ENCODE measurements at regions not wholly inside any gene's neighbourhood (a gene's known extent, or its start where the extent isn't known, plus 50 kb on each side); places are given as distances from the start of the nearest gene placed in this dataset.
"Not testable (repeated sequence)": the region's sequence is repeated elsewhere in the genome, so short reads cannot be mapped to it uniquely, and the experiment has no call there.

DNA sequence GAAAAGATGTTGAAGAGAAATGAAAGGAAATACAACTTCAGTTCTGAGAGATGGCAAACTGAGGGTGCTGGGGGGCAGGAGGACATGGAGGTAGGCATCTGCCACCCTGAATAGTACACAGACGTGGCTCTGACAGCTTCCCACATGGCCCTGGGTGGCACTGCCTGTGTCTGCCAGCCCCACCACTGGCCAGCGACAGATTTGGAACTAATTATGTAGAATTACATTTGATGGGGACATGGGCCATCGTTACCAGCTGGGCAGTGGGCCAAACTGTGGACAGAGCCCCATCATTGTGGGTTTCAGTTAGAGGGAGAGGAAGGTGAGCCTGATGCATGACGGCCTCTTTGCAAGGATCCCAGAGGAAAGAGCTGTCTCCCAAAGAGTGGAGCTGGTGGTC lies 216.0 kb upstream of the HAAO start:
- Mint-ChIP-seq H3K36me3 (peaks cover 0 to 5% (median 0%) of the 10 kb centered on the region in 3 donors), H3K4me1 (no peaks in the 10 kb centered on the region), H3K9me3 (no peaks in the 10 kb centered on the region), H3K27me3 (ENCODE audit: low read depth in 3 of 3) (peaks cover 2 to 4% (median 3%) of the 10 kb centered on the region in 3 donors), H3K4me3 (no peak overlapping the region), H3K27ac (no peak overlapping the region)
- no peak for DNase-seq

DNA sequence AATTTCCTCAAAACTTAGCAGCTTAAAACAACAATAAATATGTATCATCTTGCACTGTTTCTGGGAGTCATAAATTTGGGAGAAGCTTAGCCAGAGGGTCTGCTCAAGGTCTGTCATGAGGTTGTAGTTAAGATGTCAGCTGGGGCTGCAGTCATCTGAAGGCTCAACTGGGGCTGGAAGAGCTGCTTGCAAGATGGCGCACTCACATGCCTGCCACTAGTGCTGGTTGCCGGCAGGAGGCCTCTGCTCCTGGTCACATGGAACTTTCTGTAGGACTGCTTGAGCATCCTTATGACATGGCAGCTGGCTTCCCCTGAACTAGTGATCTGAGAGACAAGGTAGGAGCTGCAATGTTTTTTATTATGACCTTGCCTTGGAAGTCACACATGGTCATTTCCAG lies 215.5 kb upstream of the HAAO start:
- DNase-seq = no peak
- H3K27me3 Mint-ChIP-seq (ENCODE audit: low read depth in 3 of 3) = peaks cover 2 to 4% (median 3%) of the 10 kb centered on the region in 3 donors
- H3K4me3 Mint-ChIP-seq = no peak overlapping the region
- no peaks in the 10 kb centered on the region for H3K4me1 Mint-ChIP-seq
- peaks cover 0 to 5% (median 0%) of the 10 kb centered on the region in 3 donors for H3K36me3 Mint-ChIP-seq
- H3K9me3 Mint-ChIP-seq = no peaks in the 10 kb centered on the region
- H3K27ac Mint-ChIP-seq = no peak overlapping the region

DNA sequence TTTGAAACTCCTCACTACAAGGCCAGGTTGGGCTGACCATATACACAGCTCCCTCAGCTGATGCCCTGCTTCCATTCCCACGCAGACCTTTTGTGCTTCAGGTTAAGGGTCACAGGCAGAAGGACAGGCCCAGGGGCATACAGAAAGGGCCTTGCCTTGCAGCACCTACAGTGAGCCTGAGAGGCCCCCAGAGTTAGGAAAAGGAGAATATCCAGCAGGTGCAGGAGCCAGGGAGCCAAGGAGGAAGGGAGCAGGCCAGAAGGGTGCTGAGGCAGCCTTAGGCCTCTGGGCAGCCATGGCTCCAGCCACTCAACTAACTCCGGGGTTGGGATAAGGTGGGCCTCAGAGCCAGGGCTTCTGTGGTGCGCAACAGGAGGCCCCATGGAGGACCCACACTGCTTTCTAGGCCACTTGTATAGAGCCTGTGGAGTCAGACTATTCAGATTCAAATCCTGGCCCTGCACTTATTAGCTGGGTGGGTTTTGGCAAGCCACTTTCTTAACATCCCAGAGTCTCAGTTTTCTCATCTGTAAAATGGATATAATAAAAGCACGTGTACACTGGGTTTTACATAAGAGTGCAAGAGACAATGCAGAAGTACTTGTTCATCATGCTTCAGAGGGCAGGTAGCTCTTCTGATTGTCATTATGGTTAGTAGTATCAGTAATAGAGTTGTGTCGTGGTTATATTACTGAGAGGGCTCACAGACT lies 214.6 kb upstream of the HAAO start:
- Mint-ChIP-seq H3K4me1 (no peaks in the 10 kb centered on the region), H3K36me3 (peaks cover 0 to 5% (median 0%) of the 10 kb centered on the region in 3 donors), H3K9me3 (no peaks in the 10 kb centered on the region), H3K27me3 (ENCODE audit: low read depth in 3 of 3) (peaks cover 2 to 4% (median 3%) of the 10 kb centered on the region in 3 donors), H3K4me3 (no peak overlapping the region), H3K27ac (no peak overlapping the region)
- no peak for DNase-seq

DNA sequence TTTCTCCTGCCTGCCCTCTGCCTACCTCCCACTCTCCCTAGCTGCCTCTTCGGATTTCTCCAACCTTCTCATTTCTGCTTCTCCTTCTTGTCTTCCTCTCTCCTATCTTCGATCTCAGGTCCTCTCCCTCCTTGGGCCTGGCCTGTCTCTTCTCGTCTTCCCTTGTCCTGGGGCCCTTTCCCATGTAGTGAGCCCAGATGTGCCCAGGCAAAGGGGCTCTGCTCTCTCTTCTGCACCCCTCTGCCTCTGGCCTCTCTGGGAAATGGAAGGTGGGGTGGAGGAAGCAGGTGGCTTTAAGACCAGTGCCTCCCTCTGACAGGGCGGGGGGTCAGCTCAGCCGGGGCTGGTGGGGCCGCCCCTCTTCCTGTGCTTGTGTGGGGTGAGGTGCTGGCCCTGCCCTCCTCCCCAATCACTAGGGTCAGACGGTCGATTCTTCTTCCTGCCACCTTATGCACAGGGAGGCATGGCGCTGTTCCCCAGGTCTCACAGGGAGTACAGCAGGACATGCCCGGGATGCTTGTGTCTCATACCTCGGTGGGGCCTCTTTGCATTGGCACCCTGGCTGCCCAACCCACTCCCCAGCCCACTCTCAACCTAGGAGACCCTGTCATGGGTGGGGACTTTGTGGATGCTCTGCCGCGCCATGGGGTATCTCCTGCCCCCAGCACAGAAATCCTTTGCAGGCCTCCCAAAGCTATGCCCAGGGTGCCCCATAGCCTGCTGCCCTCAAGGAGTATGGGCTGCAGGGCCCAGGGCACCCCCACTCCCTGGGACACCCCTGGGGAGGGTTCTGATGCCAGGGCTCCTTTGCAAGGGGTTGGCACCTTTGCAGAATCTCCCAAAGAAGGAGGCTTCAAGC lies 213.8 kb upstream of the HAAO start:
- Mint-ChIP-seq H3K27me3 (ENCODE audit: low read depth in 3 of 3) (peaks cover 2 to 4% (median 3%) of the 10 kb centered on the region in 3 donors), H3K4me1 (no peaks in the 10 kb centered on the region), H3K27ac (no peak overlapping the region), H3K36me3 (peaks cover 0 to 5% (median 0%) of the 10 kb centered on the region in 3 donors), H3K9me3 (no peaks in the 10 kb centered on the region), H3K4me3 (no peak overlapping the region)
- no peak for DNase-seq

DNA sequence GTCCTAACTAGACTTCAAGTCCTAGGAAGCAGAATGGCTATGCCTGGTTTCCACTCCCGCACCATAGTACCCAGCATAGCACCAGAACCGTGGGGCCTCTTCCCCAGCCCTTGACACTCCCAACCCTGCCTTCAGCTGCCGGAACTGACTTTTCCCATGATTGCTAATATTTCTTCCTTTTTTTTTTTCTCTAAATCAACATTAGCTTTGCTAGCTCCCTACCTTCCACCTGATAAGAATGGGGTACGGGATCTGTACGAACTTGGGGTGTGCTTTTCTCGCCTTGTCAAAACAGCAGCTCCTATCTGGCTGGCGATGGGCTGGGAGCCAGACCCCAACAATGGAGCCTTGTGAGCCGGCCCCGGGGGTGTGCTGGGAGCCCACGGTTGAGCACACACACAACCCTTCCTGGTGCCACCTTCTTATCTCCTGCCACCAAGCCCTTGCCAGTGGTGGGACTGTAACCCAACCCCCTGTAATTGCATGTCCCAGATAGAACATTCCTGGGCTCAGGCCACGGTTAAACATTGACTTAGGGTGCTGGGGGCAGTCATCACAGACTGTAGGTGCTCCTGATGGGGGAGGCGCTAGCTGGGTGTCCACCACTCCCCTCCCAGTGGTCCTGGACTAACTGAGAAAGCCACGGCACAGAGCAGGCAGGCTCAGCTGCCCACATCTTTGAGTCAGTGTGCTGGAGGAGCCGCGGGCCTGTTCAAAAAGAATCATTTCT lies 213.0 kb upstream of the HAAO start:
- peaks cover 0 to 5% (median 0%) of the 10 kb centered on the region in 3 donors for H3K36me3 Mint-ChIP-seq
- no peak overlapping the region for H3K27ac Mint-ChIP-seq
- no peak overlapping the region for H3K4me3 Mint-ChIP-seq
- no peaks in the 10 kb centered on the region for H3K4me1 Mint-ChIP-seq
- no peaks in the 10 kb centered on the region for H3K9me3 Mint-ChIP-seq
- no peak for DNase-seq
- H3K27me3 Mint-ChIP-seq (ENCODE audit: low read depth in 3 of 3) = peaks cover 2 to 4% (median 3%) of the 10 kb centered on the region in 3 donors

DNA sequence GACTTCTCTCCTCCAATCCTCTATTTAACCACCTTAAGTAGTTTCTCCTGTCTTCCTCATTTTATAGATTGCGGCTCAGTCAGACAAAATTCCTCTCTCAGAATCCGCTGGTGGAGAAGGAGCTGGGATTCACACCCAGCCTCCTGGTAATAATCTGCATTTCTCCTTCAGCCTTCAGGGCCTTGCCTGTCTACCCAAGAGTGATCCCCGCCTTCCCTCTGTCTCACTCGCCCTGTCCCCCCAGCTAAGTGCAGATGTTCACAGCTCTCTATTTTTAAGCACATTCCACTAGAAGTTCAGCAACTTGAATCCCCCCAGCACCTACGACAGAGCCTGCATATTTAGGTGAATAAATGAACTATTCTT lies 212.5 kb upstream of the HAAO start:
- no peak overlapping the region for H3K4me3 Mint-ChIP-seq
- no peak overlapping the region for H3K27ac Mint-ChIP-seq
- no peaks in the 10 kb centered on the region for H3K9me3 Mint-ChIP-seq
- no peak for DNase-seq
- H3K4me1 Mint-ChIP-seq = no peaks in the 10 kb centered on the region
- H3K36me3 Mint-ChIP-seq = peaks cover 0 to 5% (median 0%) of the 10 kb centered on the region in 3 donors
- peaks cover 0 to 3% (median 2%) of the 10 kb centered on the region in 3 donors for H3K27me3 Mint-ChIP-seq (ENCODE audit: low read depth in 3 of 3)

DNA sequence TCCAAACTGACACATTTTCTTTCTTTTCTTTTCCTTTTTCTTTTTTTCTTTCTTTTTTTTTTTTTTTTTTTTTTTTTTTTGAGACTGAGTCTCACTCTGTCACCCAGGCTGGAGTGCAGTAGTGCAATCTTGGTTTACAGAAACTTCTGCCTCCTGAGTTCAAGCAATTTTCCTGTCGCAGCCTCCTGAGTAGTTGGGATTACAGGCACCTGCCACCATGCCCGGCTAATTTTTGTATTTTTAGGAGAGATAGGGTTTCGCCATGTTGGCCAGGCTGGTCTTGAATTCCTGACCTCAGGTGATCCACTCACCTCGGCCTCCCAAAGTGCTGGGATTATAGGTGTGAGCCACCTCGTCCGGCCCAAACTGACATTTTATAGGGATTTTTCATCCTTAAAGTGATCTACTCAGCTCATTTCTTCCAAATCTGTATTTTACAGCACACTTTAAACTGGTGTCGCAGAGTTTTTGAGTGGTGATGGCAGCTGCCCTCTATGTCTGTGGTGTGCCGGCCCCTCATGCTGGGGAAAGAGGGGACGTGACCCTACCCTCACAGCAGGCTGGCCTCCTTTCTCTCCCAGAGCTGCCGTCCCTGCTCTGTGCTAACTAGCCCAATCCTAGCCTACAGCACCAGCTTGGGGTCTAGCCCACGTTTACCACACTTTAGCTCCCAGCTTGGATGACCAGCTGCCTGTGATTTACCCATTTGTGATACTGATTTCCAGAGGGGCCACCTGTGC lies 211.9 kb upstream of the HAAO start:
- DNase-seq; H3K9me3 Mint-ChIP-seq; H3K4me1 Mint-ChIP-seq; H3K36me3 Mint-ChIP-seq; H3K4me3 Mint-ChIP-seq; H3K27ac Mint-ChIP-seq; H3K27me3 Mint-ChIP-seq (ENCODE audit: low read depth in 3 of 3): not testable (repeated sequence)

DNA sequence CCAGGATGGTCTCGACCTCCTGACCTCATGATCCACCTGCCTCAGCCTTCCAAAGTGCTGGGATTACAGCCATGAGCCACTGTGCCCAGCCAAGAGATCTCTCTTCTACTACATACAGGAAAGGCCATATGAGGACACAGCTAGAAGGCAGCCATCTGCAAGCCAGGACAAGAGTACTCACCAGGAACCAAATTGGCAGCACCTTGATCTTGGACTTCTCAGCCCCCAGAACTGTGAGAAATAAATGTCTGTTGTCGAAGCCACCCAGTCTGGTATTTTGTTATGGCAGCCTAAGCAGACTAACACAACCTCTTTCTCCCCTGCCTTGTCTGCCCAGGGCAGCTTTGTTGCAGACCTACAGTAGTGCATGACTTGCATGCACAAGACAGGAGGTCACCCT lies 211.3 kb upstream of the HAAO start:
- no peaks in the 10 kb centered on the region for H3K4me1 Mint-ChIP-seq
- H3K4me3 Mint-ChIP-seq = no peak overlapping the region
- H3K9me3 Mint-ChIP-seq = no peaks in the 10 kb centered on the region
- no peak for DNase-seq
- peaks cover 0 to 5% (median 0%) of the 10 kb centered on the region in 3 donors for H3K36me3 Mint-ChIP-seq
- peaks cover 0 to 3% (median 2%) of the 10 kb centered on the region in 3 donors for H3K27me3 Mint-ChIP-seq (ENCODE audit: low read depth in 3 of 3)
- no peak overlapping the region for H3K27ac Mint-ChIP-seq

DNA sequence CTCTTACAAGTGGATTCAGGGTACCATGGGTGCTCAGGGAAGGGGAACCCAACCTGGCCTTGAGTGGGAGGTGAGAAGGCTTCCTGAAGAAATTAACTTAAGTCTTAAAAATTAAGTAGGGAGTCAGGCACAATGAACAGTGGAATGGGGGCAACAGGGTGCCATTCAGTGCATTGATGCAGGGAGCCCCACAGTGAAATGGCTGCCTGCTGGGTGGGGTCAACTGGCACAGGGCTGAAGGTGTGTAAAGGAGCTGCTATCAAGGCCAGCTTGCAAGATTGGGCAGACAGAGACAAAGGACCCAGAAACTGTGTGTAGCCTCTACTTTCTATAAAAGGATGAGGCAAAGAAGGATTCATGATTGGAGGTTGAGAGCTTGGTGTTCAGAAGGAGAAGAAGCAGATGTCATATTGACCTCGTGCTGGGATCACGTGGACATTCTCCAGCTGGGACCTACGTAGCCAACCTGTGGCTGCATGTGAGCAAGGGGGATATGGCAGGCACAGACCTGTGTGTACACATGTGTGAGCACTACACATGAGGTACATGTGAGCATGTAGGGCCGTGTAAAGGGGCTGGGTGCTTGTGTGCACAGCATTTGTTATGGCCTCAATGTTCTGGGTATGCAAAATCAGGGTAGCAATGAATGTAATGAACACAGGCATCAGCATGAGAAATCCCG lies 209.5 kb upstream of the HAAO start:
- Mint-ChIP-seq H3K27me3 (ENCODE audit: low read depth in 3 of 3) (peaks cover 0 to 3% (median 2%) of the 10 kb centered on the region in 3 donors), H3K9me3 (no peaks in the 10 kb centered on the region), H3K27ac (no peak overlapping the region), H3K36me3 (peaks cover 0 to 5% (median 0%) of the 10 kb centered on the region in 3 donors), H3K4me1 (no peaks in the 10 kb centered on the region), H3K4me3 (no peak overlapping the region)
- DNase-seq = no peak

DNA sequence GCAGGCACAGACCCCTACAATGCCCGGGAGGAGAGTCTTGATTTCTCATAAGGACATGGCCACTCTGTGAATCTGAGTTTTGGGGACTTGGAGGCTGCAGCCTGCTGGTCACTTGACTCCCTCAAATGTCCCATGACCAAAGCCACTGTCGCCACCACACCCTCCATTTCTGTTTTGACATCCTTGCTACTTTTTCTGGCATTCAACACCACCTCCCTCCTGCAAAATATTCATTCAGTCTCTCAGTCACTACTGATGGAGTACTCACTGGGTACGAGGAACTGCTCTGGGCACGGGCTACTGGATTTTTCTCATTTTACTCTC lies 208.6 kb upstream of the HAAO start:
- H3K27ac Mint-ChIP-seq = no peak overlapping the region
- peaks cover 0 to 5% (median 0%) of the 10 kb centered on the region in 3 donors for H3K36me3 Mint-ChIP-seq
- DNase-seq = no peak
- peaks cover 0 to 1% (median 0%) of the 10 kb centered on the region in 6 donors for H3K9me3 Mint-ChIP-seq
- H3K4me3 Mint-ChIP-seq = no peak overlapping the region
- no peaks in the 10 kb centered on the region for H3K4me1 Mint-ChIP-seq
- peaks cover 0 to 3% (median 2%) of the 10 kb centered on the region in 3 donors for H3K27me3 Mint-ChIP-seq (ENCODE audit: low read depth in 3 of 3)

DNA sequence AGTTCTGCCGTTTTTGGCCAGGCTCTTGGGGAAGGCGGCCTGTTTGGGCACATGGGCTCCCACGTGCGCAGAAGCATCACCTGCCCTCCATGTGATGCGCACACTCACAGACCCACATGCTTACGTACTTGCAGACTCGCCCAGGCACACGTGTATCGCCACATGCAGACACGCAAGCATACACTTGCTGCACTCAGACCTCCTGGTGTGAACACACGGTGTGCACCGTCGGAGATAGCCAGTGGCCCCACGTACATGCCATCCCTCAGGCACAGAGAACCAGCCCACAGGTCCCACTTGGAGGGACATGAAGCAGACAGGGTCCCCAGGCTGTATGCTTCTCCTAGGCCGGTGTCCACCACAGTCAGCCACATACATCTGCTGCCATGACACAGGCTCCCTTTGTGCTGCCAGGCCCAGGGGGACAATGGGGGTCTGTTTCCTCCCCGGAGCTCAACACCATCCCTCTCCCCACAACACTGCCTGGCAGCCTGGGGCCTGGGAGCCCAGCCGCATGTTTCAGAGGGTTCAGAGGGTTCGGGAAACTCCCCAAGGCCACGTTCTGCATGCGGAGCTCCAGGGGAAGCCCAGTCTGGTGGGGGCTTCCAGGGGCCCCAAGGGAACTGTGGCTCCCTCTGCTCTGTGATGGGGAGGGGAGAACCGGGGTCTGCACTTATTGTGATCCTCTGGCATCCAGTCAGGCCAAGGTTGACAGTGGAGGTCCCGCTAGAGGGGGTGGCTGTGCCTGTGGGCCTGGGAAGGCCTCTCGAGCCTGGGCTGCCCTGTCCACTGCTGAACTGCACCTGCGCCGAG lies 208.1 kb upstream of the HAAO start:
- no peaks in the 10 kb centered on the region for H3K4me1 Mint-ChIP-seq
- no peak for DNase-seq
- no peak overlapping the region for H3K27ac Mint-ChIP-seq

DNA sequence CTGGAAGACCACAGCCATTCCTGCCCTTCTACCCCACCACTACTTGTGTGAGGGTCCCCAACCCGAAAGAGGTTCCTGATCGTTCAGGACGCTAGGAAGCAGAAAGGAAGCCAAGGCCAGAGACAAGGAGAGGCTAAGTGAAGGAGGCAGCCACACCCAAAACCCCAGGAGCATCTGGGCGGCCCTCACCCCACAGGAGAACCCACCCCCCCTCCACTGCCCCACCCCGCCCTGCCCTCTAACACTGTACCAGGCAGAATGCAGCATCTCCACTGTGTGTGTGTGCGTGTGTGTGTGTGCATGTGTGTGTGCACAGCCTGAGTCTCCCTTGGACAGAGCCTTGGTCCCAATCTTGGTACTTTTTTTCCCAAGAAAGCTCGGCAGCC lies 207.5 kb upstream of the HAAO start:
- Mint-ChIP-seq H3K4me3 (no peak overlapping the region), H3K27ac (no peak overlapping the region), H3K36me3 (peaks cover 0 to 2% (median 0%) of the 10 kb centered on the region in 3 donors), H3K9me3 (peaks cover 0 to 1% (median 0%) of the 10 kb centered on the region in 6 donors), H3K4me1 (no peaks in the 10 kb centered on the region), H3K27me3 (ENCODE audit: low read depth in 3 of 3) (peaks cover 2 to 4% (median 2%) of the 10 kb centered on the region in 3 donors)
- DNase-seq = no peak

More for the DNA sequence above, 208.1 kb upstream of the HAAO start:
- no peak overlapping the region for H3K4me3 Mint-ChIP-seq
- peaks cover 0 to 1% (median 0%) of the 10 kb centered on the region in 6 donors for H3K9me3 Mint-ChIP-seq
- H3K36me3 Mint-ChIP-seq = peaks cover 0 to 5% (median 0%) of the 10 kb centered on the region in 3 donors
- H3K27me3 Mint-ChIP-seq (ENCODE audit: low read depth in 3 of 3) = peaks cover 2 to 4% (median 2%) of the 10 kb centered on the region in 3 donors

All from immature natural killer cell (primary cell).